ENCODE measurements at regions not wholly inside any gene's neighbourhood (a gene's known extent, or its start where the extent isn't known, plus 50 kb on each side); places are given as distances from the start of the nearest gene placed in this dataset.
A peak's percentile ranks its signal among the peaks of the same experiment; 100 is the strongest.
"Not testable (repeated sequence)": the region's sequence is repeated elsewhere in the genome, so short reads cannot be mapped to it uniquely, and the experiment has no call there.

GRCh38 chr4:3936184-3936583 is 170.0 kb downstream of the ADRA2C start:
- DNase-seq = no peak

- not testable (repeated sequence) for DNase-seq
These were observed 171.8 kb downstream of the ADRA2C start for GRCh38 chr4:3937849-3938562.

- not testable (repeated sequence) for DNase-seq
These were observed 172.5 kb downstream of the ADRA2C start for GRCh38 chr4:3938676-3939075.

- DNase-seq = not testable (repeated sequence)
These were observed 173.9 kb downstream of the ADRA2C start for GRCh38 chr4:3939954-3940591.

- not testable (repeated sequence) for DNase-seq
These were observed 175.7 kb downstream of the ADRA2C start for GRCh38 chr4:3941735-3942522.

GRCh38 chr4:3942569-3942971 is 176.4 kb downstream of the ADRA2C start:
- DNase-seq = not testable (repeated sequence)

GRCh38 chr4:3943051-3943450 is 176.9 kb downstream of the ADRA2C start:
- DNase-seq = not testable (repeated sequence)

- no peak for DNase-seq
These were observed 179.5 kb downstream of the ADRA2C start for GRCh38 chr4:3945511-3946290.

DNA sequence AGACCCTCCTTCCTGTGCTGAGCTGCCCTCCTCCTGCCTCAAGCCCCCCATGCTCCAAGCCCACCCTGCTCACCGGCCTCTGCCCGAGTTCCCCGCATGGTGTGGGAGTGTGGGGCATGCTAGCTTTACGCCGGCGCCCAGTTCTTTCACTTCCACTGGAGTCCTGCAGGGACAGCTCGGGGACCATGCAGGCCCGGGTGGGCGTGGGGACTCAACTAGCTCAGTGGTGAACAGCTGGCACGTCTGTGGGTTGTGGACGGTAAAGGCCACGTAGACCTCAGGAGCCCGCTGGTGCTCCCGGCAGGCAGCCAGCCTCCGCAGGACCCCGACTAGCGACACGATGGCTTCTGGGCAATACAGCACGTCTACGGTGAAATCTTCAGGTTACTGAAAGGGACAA is 180.4 kb downstream of the ADRA2C start:
- DNase-seq = not testable (repeated sequence)

GRCh38 chr4:3947761-3948160 is 181.6 kb downstream of the ADRA2C start:
- not testable (repeated sequence) for DNase-seq

DNA sequence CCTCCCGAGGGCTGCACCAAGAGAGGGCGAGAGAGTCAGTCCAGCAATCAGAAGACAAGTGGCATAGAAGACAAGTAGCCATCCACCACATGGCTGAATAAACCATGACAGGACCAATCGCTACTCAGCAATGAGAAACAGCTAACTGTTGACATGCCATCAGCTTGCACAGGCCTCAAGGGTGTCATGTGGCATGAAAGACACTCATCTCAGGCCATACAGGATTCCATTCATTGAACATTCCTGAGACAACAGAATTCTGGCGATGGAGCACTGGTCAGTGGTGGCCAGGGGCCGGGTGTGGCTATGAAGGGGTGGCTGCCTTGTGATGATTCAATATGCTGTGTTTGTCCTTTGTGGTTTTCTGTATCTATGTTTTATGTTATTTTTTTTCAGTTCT is 182.0 kb downstream of the ADRA2C start:
- DNase-seq = not testable (repeated sequence)

GRCh38 chr4:3949916-3950315 is 183.7 kb downstream of the ADRA2C start:
- not testable (repeated sequence) for DNase-seq

DNA sequence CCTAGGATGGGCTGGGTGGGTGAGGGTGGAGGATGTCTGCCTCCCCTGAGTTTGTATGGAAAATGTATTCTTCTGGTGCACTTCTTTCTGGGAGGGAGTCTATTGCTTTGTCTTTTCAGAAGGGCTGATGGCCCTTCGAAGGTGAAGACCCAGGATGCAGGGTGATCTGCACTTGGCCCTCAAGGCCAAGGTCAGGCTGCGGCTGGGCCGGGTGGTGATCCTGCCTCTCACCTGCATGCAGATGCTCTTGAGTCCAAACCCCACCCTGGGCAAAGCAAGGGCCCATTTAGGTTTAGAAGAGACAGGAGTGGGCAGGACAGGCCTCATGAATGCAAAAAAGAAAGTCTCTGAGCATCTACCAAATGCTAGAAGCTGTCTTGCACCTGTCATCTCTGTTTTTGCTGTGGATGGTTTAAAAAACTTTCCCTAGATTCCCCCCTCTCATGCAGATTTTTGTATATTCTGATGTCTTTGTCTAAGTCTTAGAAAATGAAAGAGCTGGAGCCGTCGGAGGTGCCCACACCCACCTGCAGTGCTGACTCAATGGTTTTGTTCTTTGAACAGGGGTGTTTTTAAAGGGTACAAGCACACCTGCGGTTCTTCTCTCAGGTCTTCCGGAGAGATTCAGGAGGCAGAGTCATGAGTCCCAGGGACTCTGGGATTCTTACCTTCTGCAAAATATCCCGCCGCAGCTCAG is 186.4 kb downstream of the ADRA2C start:
- DNase-seq = not testable (repeated sequence)

DNA sequence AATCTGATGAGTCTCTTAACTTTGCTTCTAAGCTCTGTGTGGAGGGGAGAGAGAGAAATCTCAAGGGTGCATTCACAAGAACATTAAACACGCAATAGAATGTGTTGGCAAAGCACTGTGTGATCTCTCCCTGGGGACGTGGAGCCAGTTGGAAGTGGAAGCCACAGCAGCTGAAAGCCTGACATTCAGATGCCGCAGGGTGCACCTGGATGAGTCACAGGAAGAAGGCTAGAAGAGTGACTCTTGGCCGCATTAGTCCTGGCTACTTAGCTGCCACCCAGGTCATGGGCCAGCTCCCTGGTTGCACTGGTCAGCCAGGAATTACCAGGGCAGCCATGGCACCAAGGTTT is 186.9 kb downstream of the ADRA2C start:
- not testable (repeated sequence) for DNase-seq

- DNase-seq = peak; percentile 59
These were observed 188.5 kb downstream of the ADRA2C start for GRCh38 chr4:3954540-3955320.

DNA sequence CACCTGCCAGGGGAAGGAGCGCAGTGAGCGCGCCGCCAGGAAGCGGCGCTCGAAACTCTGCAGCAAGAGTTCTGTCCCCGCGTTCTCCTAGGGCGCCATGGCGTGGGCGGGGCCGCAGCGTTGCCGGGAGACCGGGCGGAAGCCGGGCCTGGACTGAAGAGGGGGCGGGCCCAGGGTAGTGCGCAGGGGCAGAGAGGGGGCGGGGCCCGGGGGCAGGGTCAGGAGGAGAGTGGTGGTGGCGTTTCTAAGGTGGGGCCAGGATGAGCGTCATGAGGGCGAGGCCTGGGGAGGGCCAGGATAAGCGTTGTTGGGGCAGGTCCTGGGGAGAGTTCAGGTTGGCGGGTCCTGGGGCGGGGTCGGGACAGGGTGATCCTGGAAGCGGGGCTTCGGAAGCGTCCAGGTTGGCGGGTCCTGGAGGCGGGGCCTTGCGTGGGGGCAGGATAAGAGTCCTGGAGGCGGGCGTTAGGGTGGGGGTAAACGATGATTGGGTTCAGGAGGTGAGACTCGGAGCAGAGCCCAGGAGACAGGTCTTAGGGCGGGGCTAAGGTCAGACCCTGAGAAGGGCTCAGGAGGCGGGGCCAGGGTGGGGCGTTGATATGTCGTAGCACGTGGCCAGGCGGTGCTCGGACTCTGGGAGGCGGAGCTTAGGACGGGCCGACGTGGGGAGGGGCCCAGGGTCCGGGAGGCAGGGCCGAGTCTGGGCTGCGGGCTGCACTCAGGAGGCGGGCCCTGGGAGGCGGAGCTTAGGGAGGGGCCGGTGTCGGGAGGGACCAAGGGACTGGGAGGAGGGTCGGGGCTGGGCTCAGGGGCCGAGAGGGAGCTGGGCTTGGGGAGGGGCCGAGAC is 189.4 kb downstream of the ADRA2C start:
- DNase-seq = peak; percentile 97

DNA sequence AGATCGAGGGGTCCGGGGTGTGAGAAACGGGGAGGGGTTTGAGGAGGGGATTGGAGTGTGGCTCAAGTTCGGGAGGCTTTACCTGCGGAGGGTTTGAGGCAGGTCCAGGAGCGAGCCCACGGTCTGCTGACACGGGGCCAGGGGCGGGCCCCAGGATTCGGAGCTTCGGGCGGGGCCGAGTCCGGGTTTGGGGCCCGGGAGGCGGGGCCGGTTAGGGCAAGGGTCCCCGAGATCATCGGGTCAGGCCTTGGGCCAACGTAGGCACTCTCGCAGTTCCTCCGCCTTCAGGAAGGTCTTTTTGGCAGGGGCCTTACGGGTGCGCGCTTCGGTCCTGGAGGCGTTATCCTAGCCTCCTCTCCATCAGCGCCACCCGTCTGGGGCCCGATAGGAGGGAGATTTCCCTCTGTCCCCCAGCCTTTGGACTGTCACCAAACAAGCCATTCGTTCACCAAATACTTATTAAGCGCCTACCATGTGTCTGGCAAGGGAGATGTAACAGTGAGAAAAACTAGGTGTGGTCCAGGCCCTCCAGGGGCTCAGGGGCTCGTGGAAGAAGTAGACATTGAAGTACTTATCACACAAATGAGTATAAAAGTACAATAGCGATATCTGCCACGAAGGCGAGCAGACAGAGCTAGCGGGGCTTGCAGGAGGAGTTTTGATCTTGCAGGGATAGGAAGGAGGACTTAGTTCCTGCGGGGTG is 190.1 kb downstream of the ADRA2C start:
- not testable (repeated sequence) for DNase-seq

GRCh38 chr4:3961091-3961672 is 195.0 kb downstream of the ADRA2C start:
- DNase-seq = not testable (repeated sequence)

DNA sequence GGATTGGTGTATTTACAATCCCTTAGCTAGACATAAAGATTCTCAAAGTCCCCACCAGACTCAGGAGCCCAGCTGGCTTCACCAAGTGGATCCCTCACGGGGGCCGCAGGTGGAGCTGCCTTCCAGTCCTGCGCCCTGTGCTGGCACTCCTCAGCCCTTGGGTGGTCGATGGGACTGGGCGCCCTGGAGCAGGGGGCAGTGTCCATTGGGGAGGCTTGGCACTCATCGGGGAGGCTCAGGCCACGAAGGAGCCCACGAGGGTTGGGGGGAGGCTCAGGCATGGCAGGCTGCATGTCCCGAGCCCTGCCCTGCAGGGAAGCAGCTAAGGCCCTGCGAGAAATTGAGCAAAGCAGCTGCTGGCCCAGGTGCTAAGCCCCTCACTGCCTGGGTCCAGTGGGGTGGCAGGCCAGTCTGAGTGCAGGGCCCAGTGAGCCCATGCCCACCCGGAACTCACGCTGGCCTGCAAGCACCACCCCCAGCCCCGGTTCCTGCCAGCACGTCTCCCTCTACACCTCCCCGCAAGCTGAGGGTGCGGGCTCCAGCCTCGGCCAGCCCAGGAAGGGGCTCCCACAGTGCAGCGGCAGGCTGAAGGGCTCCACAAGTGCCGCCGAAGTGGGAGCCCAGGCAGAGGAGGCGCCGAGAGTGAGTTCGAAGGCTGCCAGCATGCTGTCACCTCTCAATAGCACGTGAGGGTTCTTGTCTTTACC is 198.5 kb downstream of the ADRA2C start:
- not testable (repeated sequence) for DNase-seq

All from GF-D8 (cell line).